Spleen (tissue), 11 donors: ENCODE measurements at regions not wholly inside any gene's neighbourhood (a gene's known extent, or its start where the extent isn't known, plus 50 kb on each side); places are given as distances from the start of the nearest gene placed in this dataset.

Experiments
- DNase-seq: peaks from one replicate; pipeline ENCODE4 v3.0.0-alpha.2; 2020
- H3K27ac ChIP-seq, 8 donors: fragments of 200-600 bp; sonication (generic) in 7 of 8; 1 replicate in 4 of 8; 2 replicates in 4 of 8; pipeline versions ENCODE4 v1.5.0 to v1.8.0; 2016 to 2021; ENCODE audit warnings: inconsistent platforms in 4 of 8, mild to moderate bottlenecking in 4 of 8, moderate library complexity in 1 of 8
- H3K27me3 ChIP-seq, 7 donors: fragments of 200-600 bp; sonication (generic) in 6 of 7; replicated peaks in 1 of 7; 1 replicate in 4 of 7; 2 replicates in 3 of 7; pipeline versions ENCODE4 v1.5.0 to v1.8.0; 2016 to 2021; ENCODE audit warnings: inconsistent platforms in 3 of 7, mild to moderate bottlenecking in 1 of 7
- H3K36me3 ChIP-seq, 6 donors: fragments of 200-600 bp; sonication (generic) in 5 of 6; 1 replicate in 4 of 6; 2 replicates in 2 of 6; pipeline versions ENCODE4 v1.5.0 to v1.8.0; 2016 to 2021; ENCODE audit warnings: inconsistent platforms in 2 of 6
- H3K4me1 ChIP-seq, 6 donors: fragments of 200-600 bp; sonication (generic) in 5 of 6; 1 replicate in 3 of 6; 2 replicates in 3 of 6; pipeline versions ENCODE4 v1.5.0 to v1.8.0; 2016 to 2021; ENCODE audit warnings: inconsistent platforms in 3 of 6
- H3K4me3 ChIP-seq, 8 donors: fragments of 200-600 bp; sonication (generic) in 7 of 8; 1 replicate in 4 of 8; 2 replicates in 4 of 8; pipeline versions ENCODE4 v1.5.0 to v1.8.0; 2016 to 2021; ENCODE audit warnings: inconsistent platforms in 4 of 8, mild to moderate bottlenecking in 4 of 8, moderate library complexity in 2 of 8
- H3K9me3 ChIP-seq, 8 donors: fragments of 200-600 bp; sonication (generic) in 7 of 8; 1 replicate in 4 of 8; 2 replicates in 4 of 8; pipeline versions ENCODE4 v1.5.0 to v1.8.0; 2016 to 2021; ENCODE audit warnings: inconsistent platforms in 4 of 8
- CTCF ChIP-seq, 11 experiments: fragments of 200-600 bp in 7 of 11; fragments of 450-650 bp in 4 of 11; sonication (generic) in 4 of 11; IDR thresholded peaks in 8 of 11; conservative IDR thresholded peaks in 3 of 11; 1 replicate in 7 of 11; 2 replicates in 4 of 11; pipeline versions ENCODE4 v1.4.0 to v1.8.0; 2016 to 2021; ENCODE audit warnings: antibody characterized with exemption in 11 of 11, inconsistent platforms in 4 of 11, mild to moderate bottlenecking in 1 of 11
- POLR2A ChIP-seq, 3 donors: fragments of 450-650 bp; IDR thresholded peaks; one replicate each; pipeline ENCODE4 v1.5.1; 2017; ENCODE audit warnings: antibody characterized with exemption in 3 of 3, mild to moderate bottlenecking in 1 of 3
- POLR2AphosphoS5 ChIP-seq, 3 donors: sonication (generic); formaldehyde crosslinking; IDR thresholded peaks; one replicate each; pipeline ENCODE4 v1.5.1; 2017; ENCODE audit warnings: antibody characterized with exemption in 3 of 3
- WGBS, 5 donors: extraction: QIAGEN DNeasy Blood & Tissue Kit in 3 of 5; methylation state at CpG; one replicate each; pipeline versions ENCODE4 v1.1.5 to v1.1.7; 2013 to 2018; 5-methylcytosine and 5-hydroxymethylcytosine counted together
- intact Hi-C: fragments of 100-400 bp; cut with DNase I; formaldehyde crosslinking; loops from one replicate; pipeline ENCODE4 v1.15.0; 2023; ENCODE audit warnings: low total_unique reads
- donor health status: healthy with polysubstance abuse.
- donor health status: DM: no; HTN: no; CAD: no; lungs with moderate emphysema.
- donor health status: DM: no; HTN: no; CAD: no.
- donor health status: Bipolar disorder and iron deficiency.
- donor health status: healthy.
- donor health status: DM: no; HTN: no; CAD: no.
- donor health status: DM: yes; HTN: yes; CAD: no.

DNA sequence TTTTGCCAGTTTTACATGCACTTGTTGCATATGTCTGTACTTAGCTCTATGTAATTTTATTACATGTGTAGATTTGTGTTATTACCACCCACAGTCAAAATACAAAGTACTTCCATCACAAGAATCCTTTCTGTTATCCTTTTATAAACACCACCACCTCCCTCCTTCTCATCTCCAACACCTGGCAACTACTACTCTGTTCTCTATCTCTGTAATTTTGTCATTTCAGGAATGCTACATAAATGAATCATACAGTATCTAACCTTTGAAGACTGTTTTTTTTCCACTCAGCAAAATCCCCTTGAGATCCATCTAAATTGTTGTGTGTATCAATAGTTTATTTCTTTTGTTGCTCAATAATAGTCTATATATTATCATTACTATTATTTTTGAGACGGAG, 64.5 kb upstream of the COP1 start:
- TF ChIP-seq POLR2A (IDR thresholded peaks at IDR 0.05) = no peak
- TF ChIP-seq POLR2AphosphoS5 (IDR thresholded peaks at IDR 0.05) = no peak
- no peak for TF ChIP-seq CTCF (IDR thresholded peaks at IDR 0.05 in 8 of 11, conservative IDR thresholded peaks at IDR 0.05 in 3 of 11)
- no peak overlapping the region for H3K4me3 ChIP-seq
- no peak for DNase-seq
- no peaks in the 10 kb centered on the region for H3K9me3 ChIP-seq
- no peaks in the 10 kb centered on the region for H3K27me3 ChIP-seq
- intact Hi-C loops = no loop called here
- H3K27ac ChIP-seq = no peak overlapping the region
- H3K36me3 ChIP-seq = no peaks in the 10 kb centered on the region
- no peaks in the 10 kb centered on the region for H3K4me1 ChIP-seq
- WGBS, 5 donors = 87 to 100% (median 92%) methylated on average over 1 of the region's 1 CpG
